Sigmoid colon (tissue), 6 donors: ENCODE measurements at regions not wholly inside any gene's neighbourhood (a gene's known extent, or its start where the extent isn't known, plus 50 kb on each side); places are given as distances from the start of the nearest gene placed in this dataset.
A peak's percentile ranks its signal among the peaks of the same experiment; 100 is the strongest.
"Not testable (repeated sequence)": the region's sequence is repeated elsewhere in the genome, so short reads cannot be mapped to it uniquely, and the experiment has no call there.

Source experiments
- DNase-seq: peaks from one replicate; pipeline ENCODE4 v3.0.0-alpha.2; 2019
- H3K27ac ChIP-seq, 4 donors: fragments of 200-600 bp; sonication (generic); one replicate each; pipeline ENCODE4 v1.5.1; 2016 to 2019; ENCODE audit warnings: mild to moderate bottlenecking in 1 of 4
- H3K27me3 ChIP-seq, 3 donors: fragments of 200-600 bp; sonication (generic); one replicate each; pipeline ENCODE4 v1.5.1; 2019; ENCODE audit warnings: mild to moderate bottlenecking in 1 of 3
- H3K36me3 ChIP-seq, 4 donors: fragments of 200-600 bp; sonication (generic); one replicate each; pipeline ENCODE4 v1.5.1; 2016 to 2019
- H3K4me1 ChIP-seq, 4 donors: fragments of 200-600 bp; sonication (generic); one replicate each; pipeline ENCODE4 v1.5.1; 2017 to 2019
- H3K4me3 ChIP-seq, 4 donors: fragments of 200-600 bp; sonication (generic); one replicate each; pipeline ENCODE4 v1.5.1; 2017 to 2019; ENCODE audit warnings: mild to moderate bottlenecking in 2 of 4, moderate library complexity in 1 of 4
- H3K9me3 ChIP-seq, 4 donors: fragments of 200-600 bp in 3 of 4; sonication (generic) in 3 of 4; one replicate each; pipeline versions ENCODE4 v1.5.1 to v1.6.1; 2013 to 2019
- EP300 ChIP-seq, 4 donors: sonication (generic); formaldehyde crosslinking; IDR thresholded peaks; one replicate each; pipeline ENCODE4 v1.6.1; 2017; ENCODE audit warnings: antibody characterized with exemption in 4 of 4
- POLR2A ChIP-seq, 2 donors: fragments of 450-650 bp; IDR thresholded peaks; one replicate each; pipeline ENCODE4 v1.6.1; 2016; ENCODE audit warnings: antibody characterized with exemption in 2 of 2, mild to moderate bottlenecking in 2 of 2, moderate library complexity in 2 of 2
- POLR2AphosphoS5 ChIP-seq, 4 donors: sonication (generic); formaldehyde crosslinking; IDR thresholded peaks; one replicate each; pipeline ENCODE4 v1.6.1; 2017; ENCODE audit warnings: antibody characterized with exemption in 4 of 4
- WGBS, 2 donors: extraction: QIAGEN DNeasy Blood & Tissue Kit; methylation state at CpG; one replicate each; pipeline ENCODE4 v1.1.7; 2013; 5-methylcytosine and 5-hydroxymethylcytosine counted together
- intact Hi-C: fragments of 100-400 bp; cut with DNase I; formaldehyde crosslinking; loops from one replicate; pipeline ENCODE4 v1.15.1; 2023
- TF ChIP-seq, protein P1 (sequence below), 4 experiments: fragments of 450-650 bp in 3 of 4; fragments of 200-600 bp in 1 of 4; IDR thresholded peaks; one replicate each; pipeline ENCODE4 v1.5.1; 2016 to 2019; ENCODE audit warnings: antibody characterized with exemption in 4 of 4, mild to moderate bottlenecking in 3 of 4, moderate library complexity in 2 of 4
- donor health status: healthy with polysubstance abuse.
- donor health status: healthy.

DNA sequence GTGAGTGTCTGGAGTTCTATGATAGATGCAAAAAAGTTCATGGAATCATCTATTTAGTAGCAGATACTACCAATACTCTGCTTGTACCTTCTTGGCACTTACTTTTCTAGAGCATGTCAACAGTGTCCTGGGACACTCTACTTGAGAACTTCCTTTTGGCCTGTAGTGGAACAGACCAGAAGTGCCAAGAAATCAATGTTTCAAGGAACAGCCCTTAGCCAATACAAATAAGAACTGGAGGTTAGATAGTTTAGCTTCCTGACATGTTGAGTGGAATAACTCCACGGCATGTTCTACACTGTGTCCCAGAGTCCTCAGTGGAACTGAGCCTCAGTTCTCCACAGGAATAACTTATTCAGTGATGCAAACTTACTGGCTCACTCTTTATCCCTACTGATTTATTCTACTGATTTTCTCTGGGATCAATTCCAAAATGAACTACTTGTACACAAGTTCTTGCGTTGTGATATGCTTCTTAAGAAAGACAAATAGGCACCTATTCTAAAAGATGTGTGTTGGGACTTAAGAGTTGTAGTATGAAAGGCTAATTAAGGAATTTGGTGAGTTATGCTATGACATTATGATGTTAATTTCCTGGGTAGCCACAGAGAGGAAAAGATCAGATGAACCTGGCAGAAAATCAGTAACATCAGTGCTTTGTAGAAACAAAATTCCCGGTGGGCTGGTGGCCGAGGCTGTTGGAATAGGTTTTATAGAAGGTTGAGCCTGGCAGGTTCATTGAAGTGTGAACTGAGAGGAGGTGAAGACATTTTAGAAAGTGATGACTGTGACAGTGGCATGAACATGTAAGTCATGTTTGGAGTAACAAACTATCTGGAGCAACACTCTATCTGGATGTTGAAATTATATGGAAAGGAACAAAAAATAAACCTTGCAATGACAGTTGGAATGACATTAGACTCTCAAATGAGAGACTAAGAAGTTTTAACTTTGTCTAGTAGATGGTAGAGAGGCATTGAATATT, 101.8 kb upstream of the RBMS3 start:
- Histone ChIP-seq H3K4me1 (peaks cover 0 to 24% (median 14%) of the 10 kb centered on the region in 4 donors), H3K27me3 (no peaks in the 10 kb centered on the region), H3K27ac (no peak overlapping the region), H3K4me3 (no peak overlapping the region), H3K9me3 (no peaks in the 10 kb centered on the region), H3K36me3 (no peaks in the 10 kb centered on the region)
- no peak for TF ChIP-seq POLR2A (IDR thresholded peaks at IDR 0.05)
- no peak for TF ChIP-seq EP300 (IDR thresholded peaks at IDR 0.05)
- no peak for TF ChIP-seq POLR2AphosphoS5 (IDR thresholded peaks at IDR 0.05)
- TF ChIP-seq, protein P1, sequence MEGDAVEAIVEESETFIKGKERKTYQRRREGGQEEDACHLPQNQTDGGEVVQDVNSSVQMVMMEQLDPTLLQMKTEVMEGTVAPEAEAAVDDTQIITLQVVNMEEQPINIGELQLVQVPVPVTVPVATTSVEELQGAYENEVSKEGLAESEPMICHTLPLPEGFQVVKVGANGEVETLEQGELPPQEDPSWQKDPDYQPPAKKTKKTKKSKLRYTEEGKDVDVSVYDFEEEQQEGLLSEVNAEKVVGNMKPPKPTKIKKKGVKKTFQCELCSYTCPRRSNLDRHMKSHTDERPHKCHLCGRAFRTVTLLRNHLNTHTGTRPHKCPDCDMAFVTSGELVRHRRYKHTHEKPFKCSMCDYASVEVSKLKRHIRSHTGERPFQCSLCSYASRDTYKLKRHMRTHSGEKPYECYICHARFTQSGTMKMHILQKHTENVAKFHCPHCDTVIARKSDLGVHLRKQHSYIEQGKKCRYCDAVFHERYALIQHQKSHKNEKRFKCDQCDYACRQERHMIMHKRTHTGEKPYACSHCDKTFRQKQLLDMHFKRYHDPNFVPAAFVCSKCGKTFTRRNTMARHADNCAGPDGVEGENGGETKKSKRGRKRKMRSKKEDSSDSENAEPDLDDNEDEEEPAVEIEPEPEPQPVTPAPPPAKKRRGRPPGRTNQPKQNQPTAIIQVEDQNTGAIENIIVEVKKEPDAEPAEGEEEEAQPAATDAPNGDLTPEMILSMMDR (IDR thresholded peaks at IDR 0.05), result no peak
- WGBS, 2 donors, result 77 to 85% methylated on average over 4 of the region's 4 CpGs
- intact Hi-C loops, result no loop called here
- DNase-seq, result no peak

DNA sequence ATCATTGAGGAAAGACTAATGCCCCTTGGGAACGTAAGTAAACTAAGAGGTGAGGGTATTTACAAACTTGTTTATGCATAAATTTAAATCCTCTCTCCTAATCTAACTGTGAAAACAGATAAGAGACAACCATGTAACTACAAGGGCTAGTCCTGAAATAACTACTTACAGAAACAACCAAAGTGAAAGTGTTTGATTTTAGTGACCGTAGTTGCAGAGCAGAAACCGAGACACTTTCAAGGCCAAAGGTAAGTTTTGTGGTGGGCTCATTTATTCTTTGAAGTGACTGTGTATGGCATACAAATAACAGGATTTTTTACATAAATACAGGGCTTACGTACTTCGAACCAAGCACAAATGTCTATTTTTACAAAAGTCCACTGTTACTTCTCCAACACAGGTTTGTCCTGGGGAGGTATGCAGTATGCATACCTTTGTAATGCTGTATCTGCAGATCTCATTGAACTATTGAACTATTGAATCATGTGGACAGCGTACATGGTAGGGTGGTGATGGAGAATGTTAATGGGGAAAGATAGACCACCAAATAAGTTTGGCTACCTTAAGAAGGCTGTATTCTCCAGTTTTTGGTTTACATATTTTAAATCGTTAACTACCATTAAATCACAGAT, 99.6 kb upstream of the RBMS3 start:
- 79 to 84% methylated on average over 7 of the region's 7 CpGs for WGBS, 2 donors
- intact Hi-C loops, result no loop called here
- no peak overlapping the region for H3K4me3 ChIP-seq

DNA sequence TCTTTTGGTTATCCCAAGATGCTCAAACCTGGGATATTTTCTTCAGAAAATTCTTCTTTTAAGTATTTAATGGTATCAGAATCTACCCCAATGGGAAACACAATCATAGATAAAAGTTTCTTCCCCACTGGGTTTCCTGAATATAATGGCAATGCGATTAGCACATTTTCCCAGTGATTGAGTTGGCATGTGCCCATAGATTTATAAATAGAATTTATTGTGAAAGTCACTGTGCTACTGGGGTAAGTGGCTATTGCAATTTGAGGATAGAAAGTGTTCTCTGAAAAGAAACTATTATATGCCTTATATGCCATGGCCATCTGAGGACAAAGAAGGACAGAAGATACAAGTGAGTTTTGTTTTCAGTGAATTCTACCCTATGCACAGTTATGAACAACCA, 99.0 kb upstream of the RBMS3 start:
- no peak for DNase-seq
- Histone ChIP-seq H3K36me3 (no peaks in the 10 kb centered on the region), H3K27ac (no peak overlapping the region), H3K4me3 (no peak overlapping the region), H3K27me3 (no peaks in the 10 kb centered on the region), H3K9me3 (no peaks in the 10 kb centered on the region), H3K4me1 (peaks cover 0 to 13% (median 4%) of the 10 kb centered on the region in 4 donors)
- WGBS, 2 donors, result 89 to 91% methylated on average over 1 of the region's 1 CpG
- intact Hi-C loops, result no loop called here
- TF ChIP-seq POLR2AphosphoS5 (IDR thresholded peaks at IDR 0.05), result no peak
- TF ChIP-seq EP300 (IDR thresholded peaks at IDR 0.05), result no peak
- TF ChIP-seq, protein P1 (IDR thresholded peaks at IDR 0.05), result no peak
- TF ChIP-seq POLR2A (IDR thresholded peaks at IDR 0.05), result no peak

More for the DNA sequence above, 99.6 kb upstream of the RBMS3 start:
- Histone ChIP-seq H3K9me3 (no peaks in the 10 kb centered on the region), H3K27me3 (no peaks in the 10 kb centered on the region), H3K4me1 (peaks cover 0 to 19% (median 10%) of the 10 kb centered on the region in 4 donors), H3K27ac (no peak overlapping the region), H3K36me3 (no peaks in the 10 kb centered on the region)
- TF ChIP-seq POLR2AphosphoS5 (IDR thresholded peaks at IDR 0.05), result no peak
- TF ChIP-seq, protein P1 (IDR thresholded peaks at IDR 0.05), result no peak
- TF ChIP-seq POLR2A (IDR thresholded peaks at IDR 0.05), result no peak
- DNase-seq, result no peak

DNA sequence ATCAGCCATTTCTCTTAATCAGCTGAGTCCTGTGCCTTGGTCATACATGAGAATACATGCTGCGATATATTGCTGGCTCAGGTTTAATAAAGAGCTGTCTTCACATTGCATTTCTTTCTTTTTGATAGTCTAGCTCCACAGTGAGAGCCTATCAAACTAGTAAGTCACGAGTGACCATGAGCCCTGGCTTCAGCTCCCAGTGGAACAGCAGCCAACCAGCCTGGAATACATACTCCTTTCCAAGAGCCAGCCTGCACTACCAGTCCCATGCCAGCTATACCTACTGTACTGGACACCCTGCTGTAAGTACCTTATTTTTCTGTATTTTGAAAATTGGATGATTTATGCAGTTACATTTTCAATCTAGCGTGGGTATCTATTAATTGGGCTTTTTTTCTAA, 98.0 kb upstream of the RBMS3 start:
- H3K27me3 ChIP-seq, H3K9me3 ChIP-seq, DNase-seq, H3K27ac ChIP-seq, intact Hi-C loops, H3K36me3 ChIP-seq: not testable (repeated sequence)
- peaks cover 0 to 10% (median 5%) of the 10 kb centered on the region in 4 donors for H3K4me1 ChIP-seq
- 81 to 92% methylated on average over 3 of the region's 3 CpGs for WGBS, 2 donors
- H3K4me3 ChIP-seq, result peak overlapping the region in 1 of 4 donors; percentile 3

DNA sequence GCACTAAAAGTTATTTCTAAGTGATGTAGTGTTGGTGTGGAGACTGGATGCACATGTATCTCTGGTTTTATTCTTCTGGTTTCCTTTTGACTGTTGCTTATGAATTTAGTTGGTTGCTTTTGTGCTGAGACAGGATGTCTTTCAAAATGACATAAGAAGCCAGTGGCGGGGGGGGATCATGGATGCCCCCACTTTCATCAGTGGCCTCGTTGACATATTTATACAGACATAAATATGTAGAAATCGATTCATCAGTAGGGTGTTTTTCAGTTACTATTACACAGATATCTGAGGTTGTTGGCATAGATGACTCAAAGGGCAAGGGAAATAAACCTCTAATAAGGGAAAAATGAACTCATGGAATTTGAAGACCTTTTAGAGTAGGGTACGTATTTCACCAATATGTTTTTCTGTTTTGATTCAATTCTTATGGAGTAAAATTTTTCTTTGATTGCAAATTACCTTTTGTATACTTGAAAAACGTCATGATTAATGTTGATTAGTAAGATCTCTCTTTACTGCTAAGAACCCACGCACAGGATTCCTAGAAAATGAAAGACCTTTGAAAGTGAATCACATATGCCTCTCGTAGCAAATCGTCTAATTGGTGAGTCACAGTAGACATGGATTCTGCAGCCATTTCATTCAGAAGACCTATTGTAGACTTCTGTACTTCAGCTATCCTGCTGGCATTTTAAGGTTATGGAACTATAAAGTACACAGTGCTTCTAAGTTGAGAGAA, 97.4 kb upstream of the RBMS3 start:
- H3K4me1 ChIP-seq, result peaks cover 0 to 9% (median 4%) of the 10 kb centered on the region in 4 donors
- H3K36me3 ChIP-seq, result no peaks in the 10 kb centered on the region
- peak overlapping the region in 1 of 4 donors; percentile 3 for H3K4me3 ChIP-seq
- no peak for DNase-seq
- TF ChIP-seq, protein P1 (IDR thresholded peaks at IDR 0.05), result no peak
- TF ChIP-seq POLR2AphosphoS5 (IDR thresholded peaks at IDR 0.05) (no peak), POLR2A (IDR thresholded peaks at IDR 0.05) (no peak), EP300 (IDR thresholded peaks at IDR 0.05) (no peak)
- H3K27ac ChIP-seq, result no peak overlapping the region
- intact Hi-C loops, result no loop called here
- no peaks in the 10 kb centered on the region for H3K9me3 ChIP-seq
- WGBS, 2 donors, result 83% methylated on average over 8 of the region's 8 CpGs
- no peaks in the 10 kb centered on the region for H3K27me3 ChIP-seq
